B cell (primary cell): ENCODE measurements at regions not wholly inside any gene's neighbourhood (a gene's known extent, or its start where the extent isn't known, plus 50 kb on each side); places are given as distances from the start of the nearest gene placed in this dataset.

Source experiments
- ATAC-seq: fragments of 200-7000 bp; cut with Tn5 transposase; one replicate; pipeline ENCODE4 v1.10.0; 2021; ENCODE audit warnings: low read depth, mild to moderate bottlenecking, moderate number of reproducible peaks, moderate library complexity
- CTCF ChIA-PET: fragments of 350-600 bp; sonication (Branson Sonifier 250); formaldehyde crosslinking; loops from one replicate; lab custom pipeline; 2021; ENCODE audit warnings: antibody characterized with exemption, inconsistent platforms; lab: Charles Lee
- POLR2A ChIA-PET: fragments of 350-600 bp; sonication (Branson Sonifier 250); formaldehyde crosslinking; loops from one replicate; lab custom pipeline; 2021; ENCODE audit warnings: antibody characterized with exemption; lab: Charles Lee
- DNase-seq: peaks from one replicate; pipeline ENCODE4 v3.0.0; 2013
- H2AFZ ChIP-seq: 2 replicates; pipeline ENCODE4 v1.6.1; 2012; ENCODE audit warnings: mild to moderate bottlenecking, low read depth, low read length; ENCODE audit not compliant: insufficient read depth, poor library complexity, severe bottlenecking
- H3K27ac ChIP-seq, 2 donors: 1 replicate in 1 of 2; 2 replicates in 1 of 2; pipeline ENCODE4 v1.5.1; 2012 to 2013; ENCODE audit warnings: low read length in 2 of 2, mild to moderate bottlenecking in 2 of 2, moderate library complexity in 1 of 2
- H3K27me3 ChIP-seq, 4 experiments: fragments of 200-600 bp in 1 of 4; sonication (generic) in 1 of 4; replicated peaks in 1 of 4; 1 replicate in 2 of 4; 2 replicates in 2 of 4; pipeline versions ENCODE4 v1.6.1 to v1.7.0; 2013 to 2016; ENCODE audit warnings: low read length in 3 of 4, mild to moderate bottlenecking in 2 of 4, mixed read lengths in 1 of 4, moderate library complexity in 1 of 4; ENCODE audit not compliant: insufficient read depth in 4 of 4, control insufficient read depth in 3 of 4; ENCODE audit errors: control extremely low read depth in 1 of 4
- H3K36me3 ChIP-seq, 2 experiments: replicated peaks in 1 of 2; 1 replicate in 1 of 2; 2 replicates in 1 of 2; pipeline versions ENCODE4 v1.6.1 to v1.7.1; 2013; ENCODE audit warnings: low read length in 1 of 2; ENCODE audit not compliant: insufficient read depth in 2 of 2, control insufficient read depth in 1 of 2; ENCODE audit errors: control extremely low read depth in 1 of 2, extremely low read depth in 1 of 2
- H3K4me1 ChIP-seq, 2 donors: fragments of 200-600 bp in 1 of 2; sonication (generic) in 1 of 2; 1 replicate in 1 of 2; 2 replicates in 1 of 2; pipeline versions ENCODE4 v1.5.1 to v1.6.1; 2013 to 2017; ENCODE audit warnings: low read length in 2 of 2; ENCODE audit not compliant: control insufficient read depth in 2 of 2, insufficient read depth in 2 of 2
- H3K4me2 ChIP-seq: replicated peaks from 2 replicates; pipeline ENCODE3; 2012; ENCODE audit warnings: mild to moderate bottlenecking, low read depth, low read length; ENCODE audit not compliant: poor library complexity, severe bottlenecking
- H3K4me3 ChIP-seq, 5 experiments: fragments of 200-600 bp in 1 of 5; sonication (generic) in 1 of 5; 1 replicate in 3 of 5; 2 replicates in 2 of 5; pipeline versions ENCODE4 v1.5.1 to v1.7.0; 2011 to 2016; ENCODE audit warnings: low read length in 4 of 5, mild to moderate bottlenecking in 4 of 5, low read depth in 2 of 5, control low read depth in 1 of 5, moderate library complexity in 1 of 5; ENCODE audit not compliant: insufficient read depth in 1 of 5; ENCODE audit errors: control extremely low read depth in 1 of 5, extremely low read depth in 1 of 5
- H3K79me2 ChIP-seq: fragments of 200-600 bp; sonication (generic); one replicate; pipeline ENCODE4 v1.6.0; 2016; ENCODE audit warnings: low read length; ENCODE audit not compliant: control insufficient read depth, insufficient read depth
- H3K9ac ChIP-seq: fragments of 200-600 bp; sonication (generic); 2 replicates; pipeline ENCODE4 v1.6.1; 2017; ENCODE audit warnings: mild to moderate bottlenecking, low read length, moderate library complexity
- H3K9me3 ChIP-seq, 3 donors: one replicate each; pipeline versions ENCODE4 v1.6.1 to v1.7.1; 2013; ENCODE audit warnings: low read length in 2 of 3; ENCODE audit not compliant: control insufficient read depth in 2 of 3, insufficient read depth in 1 of 3; ENCODE audit errors: control extremely low read depth in 1 of 3
- H4K20me1 ChIP-seq: 2 replicates; pipeline ENCODE4 v1.6.0; 2012; ENCODE audit warnings: mild to moderate bottlenecking, low read length; ENCODE audit not compliant: insufficient read depth, control insufficient read depth, poor library complexity, severe bottlenecking
- H3K27ac Mint-ChIP-seq: one replicate; pipeline ENCODE4 v1.8.0; 2021; ENCODE audit warnings: mixed read lengths
- H3K27me3 Mint-ChIP-seq: one replicate; pipeline ENCODE4 v1.8.0; 2021; ENCODE audit warnings: mixed read lengths
- H3K4me1 Mint-ChIP-seq: one replicate; pipeline ENCODE4 v1.8.0; 2021; ENCODE audit warnings: mixed read lengths
- H3K4me3 Mint-ChIP-seq: one replicate; pipeline ENCODE4 v1.8.0; 2021; ENCODE audit warnings: mixed read lengths
- H3K9me3 Mint-ChIP-seq: one replicate; pipeline ENCODE4 v1.8.0; 2022; ENCODE audit warnings: mixed read lengths; ENCODE audit not compliant: insufficient read depth
- EZH2 ChIP-seq: IDR thresholded peaks from 2 replicates; pipeline ENCODE4 v1.6.1; 2012; ENCODE audit warnings: borderline replicate concordance, low read depth, mild to moderate bottlenecking, moderate library complexity, low read length; ENCODE audit not compliant: insufficient read depth, poor library complexity, severe bottlenecking
- WGBS: methylation state at CpG from one replicate; pipeline ENCODE4 v1.1.5; 2013; ENCODE audit warnings: missing lambda C conversion rate; ENCODE audit not compliant: insufficient coverage; 5-methylcytosine and 5-hydroxymethylcytosine counted together
- intact Hi-C: fragments of 100-400 bp; cut with micrococcal nuclease; formaldehyde crosslinking; loops from one replicate; pipeline ENCODE4 v1.10.0; 2022
- TF ChIP-seq, protein P1 (sequence below): fragments of 200-600 bp; IDR thresholded peaks from one replicate; pipeline ENCODE4 v1.8.0; 2022; ENCODE audit warnings: antibody characterized with exemption, mild to moderate bottlenecking

DNA sequence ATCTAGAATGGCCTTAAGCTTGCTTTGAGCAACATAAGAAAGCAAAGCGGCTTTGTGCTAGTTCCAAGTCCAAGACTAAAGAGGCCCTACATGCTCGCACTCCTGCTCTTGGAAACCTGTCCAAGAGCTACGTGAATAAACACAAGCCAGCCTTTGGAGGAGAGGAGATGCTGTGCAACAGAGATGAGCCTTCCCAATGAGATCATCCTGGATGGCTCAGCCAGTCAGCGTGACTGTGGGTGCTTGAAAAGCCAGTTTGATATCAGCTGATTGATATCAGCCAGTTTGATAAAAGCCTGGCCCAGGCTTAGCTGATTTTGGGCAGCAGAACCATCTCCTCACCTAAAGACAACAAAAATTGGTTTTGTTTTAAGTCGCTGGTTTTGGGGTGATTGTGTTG, 481.0 kb upstream of the DSEL start:
- Histone ChIP-seq H3K79me2 (no peaks in the 10 kb centered on the region), H3K27me3 (no peaks in the 10 kb centered on the region), H3K36me3 (no peaks in the 10 kb centered on the region), H3K4me2 (no peak overlapping the region), H2AFZ (no peak overlapping the region), H3K4me1 (no peaks in the 10 kb centered on the region), H3K4me3 (no peak overlapping the region), H3K27ac (no peak overlapping the region), H3K9ac (no peak overlapping the region), H4K20me1 (no peaks in the 10 kb centered on the region), H3K9me3 (no peaks in the 10 kb centered on the region)
- intact Hi-C loops, result no loop called here
- peaks cover 2% of the 10 kb centered on the region for H3K9me3 Mint-ChIP-seq
- ChIA-PET POLR2A (no interaction called here), CTCF (interaction anchor here (0.6 kb wide), 1 partner anchor 800 kb away, joined by 4 read pairs; no protein-coding TSS in a partner anchor)
- no peaks in the 10 kb centered on the region for H3K4me1 Mint-ChIP-seq
- ATAC-seq (no peak), DNase-seq (no peak)
- H3K4me3 Mint-ChIP-seq, result no peak overlapping the region
- no peak overlapping the region for H3K27ac Mint-ChIP-seq
- TF ChIP-seq, protein P1, sequence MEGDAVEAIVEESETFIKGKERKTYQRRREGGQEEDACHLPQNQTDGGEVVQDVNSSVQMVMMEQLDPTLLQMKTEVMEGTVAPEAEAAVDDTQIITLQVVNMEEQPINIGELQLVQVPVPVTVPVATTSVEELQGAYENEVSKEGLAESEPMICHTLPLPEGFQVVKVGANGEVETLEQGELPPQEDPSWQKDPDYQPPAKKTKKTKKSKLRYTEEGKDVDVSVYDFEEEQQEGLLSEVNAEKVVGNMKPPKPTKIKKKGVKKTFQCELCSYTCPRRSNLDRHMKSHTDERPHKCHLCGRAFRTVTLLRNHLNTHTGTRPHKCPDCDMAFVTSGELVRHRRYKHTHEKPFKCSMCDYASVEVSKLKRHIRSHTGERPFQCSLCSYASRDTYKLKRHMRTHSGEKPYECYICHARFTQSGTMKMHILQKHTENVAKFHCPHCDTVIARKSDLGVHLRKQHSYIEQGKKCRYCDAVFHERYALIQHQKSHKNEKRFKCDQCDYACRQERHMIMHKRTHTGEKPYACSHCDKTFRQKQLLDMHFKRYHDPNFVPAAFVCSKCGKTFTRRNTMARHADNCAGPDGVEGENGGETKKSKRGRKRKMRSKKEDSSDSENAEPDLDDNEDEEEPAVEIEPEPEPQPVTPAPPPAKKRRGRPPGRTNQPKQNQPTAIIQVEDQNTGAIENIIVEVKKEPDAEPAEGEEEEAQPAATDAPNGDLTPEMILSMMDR, result no peak
- no peak for TF ChIP-seq EZH2
- no peaks in the 10 kb centered on the region for H3K27me3 Mint-ChIP-seq
- 66% methylated on average over 4 of the region's 5 CpGs for WGBS

- ChIA-PET POLR2A (no interaction called here), CTCF (no interaction called here)
- no peak for DNase-seq
- H3K4me1 ChIP-seq, result no peaks in the 10 kb centered on the region
- no peak overlapping the region for H3K4me3 Mint-ChIP-seq
- no peaks in the 10 kb centered on the region for H3K9me3 ChIP-seq
- H3K79me2 ChIP-seq, result no peaks in the 10 kb centered on the region
- no peak overlapping the region for H3K4me3 ChIP-seq
- H3K4me2 ChIP-seq, result no peak overlapping the region
- intact Hi-C loops, result no loop called here
- H3K27me3 ChIP-seq, result no peaks in the 10 kb centered on the region
- H4K20me1 ChIP-seq, result no peaks in the 10 kb centered on the region
- no peaks in the 10 kb centered on the region for H3K4me1 Mint-ChIP-seq
- no CpG with 5 or more reads among the region's 3 CpGs for WGBS
- ATAC-seq, result no peak
- no peak overlapping the region for H3K9ac ChIP-seq
- no peak for TF ChIP-seq EZH2
- TF ChIP-seq, protein P1, result no peak
- H2AFZ ChIP-seq, result no peak overlapping the region
- no peaks in the 10 kb centered on the region for H3K27me3 Mint-ChIP-seq
- H3K27ac Mint-ChIP-seq, result no peak overlapping the region
- H3K27ac ChIP-seq, result no peak overlapping the region
- H3K36me3 ChIP-seq, result no peaks in the 10 kb centered on the region
- peaks cover 2% of the 10 kb centered on the region for H3K9me3 Mint-ChIP-seq
These were observed 479.2 kb upstream of the DSEL start for GRCh38 chr18:67995769-67996168.
